Rectal smooth muscle tissue (tissue), 1 donor: ENCODE measurements at regions not wholly inside any gene's neighbourhood (a gene's known extent, or its start where the extent isn't known, plus 50 kb on each side); places are given as distances from the start of the nearest gene placed in this dataset.

Experiments used
- H3K27ac ChIP-seq: one replicate; pipeline ENCODE4 v1.7.0; 2013; ENCODE audit warnings: low read depth, low read length, inconsistent platforms
- H3K27me3 ChIP-seq: one replicate; pipeline ENCODE4 v1.7.0; 2013; ENCODE audit warnings: low read length; ENCODE audit not compliant: control insufficient read depth, insufficient read depth
- H3K36me3 ChIP-seq: one replicate; pipeline ENCODE4 v1.7.0; 2013; ENCODE audit warnings: low read length; ENCODE audit not compliant: control insufficient read depth, insufficient read depth
- H3K4me1 ChIP-seq: one replicate; pipeline ENCODE4 v1.7.0; 2013; ENCODE audit warnings: low read length; ENCODE audit not compliant: control insufficient read depth, insufficient read depth
- H3K4me3 ChIP-seq: one replicate; pipeline ENCODE4 v1.7.0; 2013; ENCODE audit warnings: low read length
- H3K9ac ChIP-seq: one replicate; pipeline ENCODE4 v1.7.0; 2013; ENCODE audit warnings: low read length

DNA sequence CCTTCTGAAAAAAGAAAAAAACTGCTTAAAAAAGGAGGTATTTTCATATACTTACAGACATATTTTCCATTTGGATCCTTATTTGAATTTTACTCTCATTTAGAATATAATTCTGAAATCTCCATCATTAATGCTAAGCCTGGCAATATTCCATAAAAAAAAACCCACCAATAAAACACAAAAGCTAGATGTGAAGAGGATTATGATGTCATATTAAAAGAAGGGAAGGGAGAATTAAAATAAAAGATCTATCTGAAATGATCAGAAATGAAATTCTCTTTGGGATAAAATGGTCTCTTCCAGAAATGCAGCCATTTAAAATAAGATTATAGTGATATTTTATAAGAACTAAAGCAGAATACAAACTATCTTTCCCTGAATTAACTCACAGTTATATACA is 206.7 kb upstream of the CAMK1G start:
- no peak overlapping the region for H3K4me3 ChIP-seq
- no peaks in the 10 kb centered on the region for H3K27me3 ChIP-seq
- H3K4me1 ChIP-seq: no peaks in the 10 kb centered on the region
- H3K9ac ChIP-seq: no peak overlapping the region
- H3K36me3 ChIP-seq: no peaks in the 10 kb centered on the region
- no peak overlapping the region for H3K27ac ChIP-seq

DNA sequence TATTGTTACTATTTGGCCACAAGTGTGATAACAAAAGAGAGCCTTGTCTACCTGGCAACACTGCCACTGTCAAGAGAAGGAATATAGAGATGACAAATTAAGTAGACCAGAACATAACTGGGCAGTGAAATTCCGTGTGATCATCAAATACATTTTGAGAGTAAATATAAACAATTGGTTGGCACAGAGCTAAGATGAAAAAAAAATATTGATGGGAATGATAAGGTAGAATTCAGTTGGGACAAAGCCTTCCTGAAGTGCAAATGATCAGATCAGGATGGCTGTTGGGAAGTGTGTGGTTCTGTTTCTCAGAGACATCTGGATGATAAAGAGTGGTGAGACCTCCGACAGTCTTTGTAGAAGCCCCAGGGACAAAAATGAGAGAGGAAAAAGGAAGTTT is 205.5 kb upstream of the CAMK1G start:
- Histone ChIP-seq H3K4me1 (no peaks in the 10 kb centered on the region), H3K27ac (no peak overlapping the region), H3K4me3 (no peak overlapping the region), H3K36me3 (no peaks in the 10 kb centered on the region), H3K27me3 (no peaks in the 10 kb centered on the region), H3K9ac (no peak overlapping the region)

DNA sequence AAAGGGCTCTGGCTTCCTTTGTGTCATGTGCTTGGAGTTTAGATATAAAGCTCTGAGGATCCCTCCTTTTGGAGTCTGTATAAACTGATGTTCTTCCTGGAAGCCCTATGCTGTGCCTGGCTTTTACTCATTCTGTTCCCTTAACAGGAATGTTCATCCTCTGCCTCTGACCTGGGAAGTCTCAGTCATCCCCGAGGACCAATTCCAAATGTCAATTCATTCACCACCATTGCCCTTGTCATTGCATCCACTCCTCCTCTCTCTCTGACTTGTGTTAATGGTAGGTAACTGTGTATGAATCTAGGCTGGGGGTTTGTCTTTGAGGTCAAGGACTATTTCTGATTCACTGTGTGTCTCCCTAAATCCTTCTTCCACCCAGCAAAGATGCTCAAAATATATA is 204.2 kb upstream of the CAMK1G start:
- Histone ChIP-seq H3K4me1 (no peaks in the 10 kb centered on the region), H3K27me3 (no peaks in the 10 kb centered on the region), H3K9ac (no peak overlapping the region), H3K36me3 (no peaks in the 10 kb centered on the region), H3K27ac (no peak overlapping the region), H3K4me3 (no peak overlapping the region)

DNA sequence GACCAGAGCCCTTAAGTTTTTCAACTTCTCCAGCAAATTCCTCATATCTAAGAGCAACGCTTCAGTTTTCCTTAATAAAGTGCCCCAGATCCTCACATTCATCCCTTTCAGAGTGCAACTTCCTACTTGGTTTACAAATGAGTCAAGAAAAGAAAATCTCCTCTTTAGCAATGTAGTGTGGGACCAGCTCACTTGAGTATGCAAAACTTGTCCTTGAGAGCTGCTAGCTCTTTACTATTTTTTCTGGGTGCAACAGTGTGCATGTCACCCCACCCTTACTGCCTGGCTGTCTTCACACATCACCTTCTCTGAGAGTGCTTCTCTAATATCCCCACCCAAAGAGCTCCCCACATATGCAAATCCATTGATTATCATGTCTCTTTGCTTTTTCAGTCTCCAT is 203.1 kb upstream of the CAMK1G start:
- no peak overlapping the region for H3K27ac ChIP-seq
- no peaks in the 10 kb centered on the region for H3K4me1 ChIP-seq
- no peak overlapping the region for H3K9ac ChIP-seq
- no peaks in the 10 kb centered on the region for H3K36me3 ChIP-seq
- no peak overlapping the region for H3K4me3 ChIP-seq
- H3K27me3 ChIP-seq: no peaks in the 10 kb centered on the region

DNA sequence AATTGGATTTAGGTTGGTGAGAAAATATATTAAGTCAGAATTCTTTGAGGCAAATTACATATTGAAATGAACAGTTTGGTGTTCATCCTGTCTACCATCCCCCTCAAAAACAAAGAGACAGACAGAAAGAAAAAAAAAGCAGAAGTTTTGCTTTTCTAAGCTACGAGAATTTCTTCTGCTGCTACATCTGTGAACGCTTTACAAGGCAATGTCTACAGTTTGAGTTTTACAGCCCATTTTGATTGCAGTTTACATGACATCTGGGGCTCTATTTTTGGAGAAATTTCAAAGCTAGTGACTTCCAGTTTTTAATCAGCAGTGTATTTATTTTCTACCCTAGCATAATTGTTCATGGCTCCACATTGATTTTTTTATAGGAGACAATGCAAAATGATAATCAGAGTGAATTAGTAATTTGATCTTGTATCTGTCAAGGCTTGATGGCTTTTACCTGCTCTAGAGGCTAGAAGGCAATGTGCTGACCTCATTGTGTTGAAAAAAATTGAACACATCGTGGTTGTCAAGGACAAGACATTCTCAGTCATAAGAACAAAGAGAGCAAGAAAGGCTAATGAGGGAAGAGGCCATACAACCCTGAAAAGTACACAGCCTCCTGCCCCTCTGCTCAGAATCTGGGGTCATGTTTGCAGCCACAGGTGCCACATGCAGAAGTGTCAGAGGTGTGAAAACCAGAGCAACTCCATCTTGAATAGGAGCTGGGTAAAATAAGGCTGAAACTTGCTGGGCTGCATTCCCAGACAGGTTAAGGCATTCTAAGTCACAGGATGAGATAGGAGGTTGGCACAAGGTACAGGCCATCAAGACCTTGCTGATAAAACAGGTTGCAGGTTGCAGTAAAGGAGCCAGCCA is 201.0 kb upstream of the CAMK1G start:
- H3K36me3 ChIP-seq: no peaks in the 10 kb centered on the region
- H3K4me1 ChIP-seq: no peaks in the 10 kb centered on the region
- no peaks in the 10 kb centered on the region for H3K27me3 ChIP-seq
- H3K4me3 ChIP-seq: no peak overlapping the region
- no peak overlapping the region for H3K9ac ChIP-seq
- no peak overlapping the region for H3K27ac ChIP-seq

DNA sequence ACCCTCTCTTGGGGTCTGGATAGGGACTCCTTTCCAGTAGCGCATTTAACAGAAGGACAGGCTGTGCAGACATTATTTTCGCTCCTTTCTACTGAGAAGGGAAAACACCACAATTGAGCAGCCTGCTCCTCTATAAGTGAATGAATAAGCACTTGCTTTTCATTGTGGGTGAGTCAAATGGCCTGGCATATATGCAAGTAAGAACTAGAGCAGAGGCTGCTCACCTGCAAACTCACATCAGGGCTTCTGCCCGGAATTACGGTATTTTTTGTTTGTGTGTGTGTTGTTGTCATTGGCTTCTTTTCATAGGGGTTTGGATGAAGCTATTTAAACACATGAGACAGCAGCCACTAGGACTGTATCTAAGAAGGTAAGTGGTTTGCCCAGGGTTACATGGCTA is 200.1 kb upstream of the CAMK1G start:
- Histone ChIP-seq H3K36me3 (no peaks in the 10 kb centered on the region), H3K9ac (no peak overlapping the region), H3K27ac (no peak overlapping the region), H3K4me3 (no peak overlapping the region), H3K27me3 (no peaks in the 10 kb centered on the region), H3K4me1 (no peaks in the 10 kb centered on the region)

DNA sequence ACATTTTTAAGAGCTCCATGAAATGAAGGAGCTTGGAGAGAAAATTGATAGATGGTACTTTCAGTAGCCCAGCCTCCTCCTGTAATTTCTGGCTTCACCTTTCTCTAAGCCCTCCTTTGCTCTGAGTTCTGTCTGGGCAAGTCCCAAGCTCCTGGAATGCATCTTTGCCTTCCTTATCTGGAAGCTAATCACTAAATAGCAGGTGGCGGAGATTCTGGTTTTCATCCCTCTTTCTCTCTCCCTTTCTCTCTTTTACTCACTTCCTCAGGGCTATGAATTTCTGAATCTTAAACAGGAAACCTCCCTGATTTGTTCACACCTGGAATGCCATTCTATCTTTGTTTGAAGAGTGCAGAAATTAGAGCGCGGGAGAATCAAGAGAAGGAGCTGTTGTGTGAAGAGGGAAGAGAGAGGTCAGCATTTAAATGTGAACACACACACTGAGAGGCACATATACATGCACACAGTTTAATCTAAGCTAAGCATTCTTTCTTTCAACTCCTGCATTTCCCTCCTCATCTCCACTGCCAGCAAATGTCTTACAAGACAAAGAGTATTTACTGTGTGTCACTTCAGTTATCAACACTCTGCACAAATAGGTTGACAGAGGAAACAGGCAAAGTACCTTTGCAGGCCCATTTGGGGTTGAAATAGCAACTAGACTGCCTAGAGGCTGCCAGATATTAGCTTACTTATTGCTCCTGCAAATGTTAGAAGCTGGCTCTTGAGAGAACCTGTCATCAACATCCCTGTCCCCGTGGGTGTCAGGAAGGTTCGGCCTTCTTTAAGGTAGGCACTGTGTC is 199.4 kb upstream of the CAMK1G start:
- Histone ChIP-seq H3K27ac (no peak overlapping the region), H3K9ac (no peak overlapping the region), H3K4me1 (no peaks in the 10 kb centered on the region), H3K36me3 (no peaks in the 10 kb centered on the region), H3K4me3 (no peak overlapping the region), H3K27me3 (no peaks in the 10 kb centered on the region)

DNA sequence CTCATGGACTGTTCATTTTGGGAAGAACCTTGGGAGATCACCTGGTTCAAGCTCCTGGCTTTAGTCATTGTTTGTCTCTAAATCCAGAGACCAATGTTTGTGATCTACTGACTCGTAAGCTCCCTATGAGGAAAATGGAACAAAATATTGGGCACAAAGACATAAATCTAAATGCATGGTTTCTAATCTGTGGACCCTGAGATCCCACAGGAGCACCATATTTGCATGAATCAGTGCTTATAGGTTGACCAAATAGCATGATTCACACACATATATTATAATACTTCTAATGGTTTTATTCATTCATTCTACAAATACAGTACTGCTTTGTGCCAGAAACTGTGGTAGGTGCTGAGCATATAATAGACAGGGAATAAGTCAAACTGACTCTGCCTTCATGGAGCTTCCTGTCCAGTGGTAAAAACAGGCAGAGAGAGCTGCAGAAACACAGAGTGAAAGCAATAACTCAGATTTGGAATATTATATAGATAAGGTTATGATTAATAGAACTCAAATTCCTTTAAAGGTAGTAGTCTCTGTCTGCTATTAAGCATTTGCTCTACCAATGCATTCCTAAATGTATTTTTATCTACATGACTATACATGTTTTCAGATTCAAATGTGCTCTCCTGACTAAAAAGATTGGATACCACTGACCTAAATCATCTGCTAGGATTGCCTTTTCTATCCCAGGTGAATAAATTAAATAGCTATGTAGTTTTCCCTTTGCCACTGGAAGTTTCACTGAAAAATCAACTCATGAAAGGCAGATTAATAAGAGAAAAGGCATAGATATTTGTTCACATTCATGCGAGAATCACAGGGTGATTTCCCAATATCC is 198.6 kb upstream of the CAMK1G start:
- Histone ChIP-seq H3K27me3 (no peaks in the 10 kb centered on the region), H3K27ac (no peak overlapping the region), H3K4me1 (no peaks in the 10 kb centered on the region), H3K4me3 (no peak overlapping the region), H3K9ac (no peak overlapping the region), H3K36me3 (no peaks in the 10 kb centered on the region)

DNA sequence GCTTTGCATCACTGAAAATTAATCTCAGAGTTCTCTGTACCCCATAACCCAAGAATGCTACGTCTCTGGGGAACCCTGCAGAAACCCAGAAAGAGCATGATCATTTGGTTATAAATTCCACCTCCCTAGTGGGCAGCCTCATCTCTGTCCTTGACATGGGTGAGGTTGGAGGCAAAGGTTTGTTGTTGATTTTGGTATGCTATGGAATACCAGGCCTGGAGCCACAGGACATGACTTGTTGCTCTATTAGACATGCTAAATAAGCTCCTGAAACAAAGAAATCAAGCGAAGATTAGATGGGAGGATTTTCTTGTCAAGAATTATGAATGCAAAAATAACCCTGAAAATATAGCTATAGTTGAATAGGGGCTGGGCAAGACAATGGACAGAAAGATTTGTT is 197.4 kb upstream of the CAMK1G start:
- no peak overlapping the region for H3K27ac ChIP-seq

DNA sequence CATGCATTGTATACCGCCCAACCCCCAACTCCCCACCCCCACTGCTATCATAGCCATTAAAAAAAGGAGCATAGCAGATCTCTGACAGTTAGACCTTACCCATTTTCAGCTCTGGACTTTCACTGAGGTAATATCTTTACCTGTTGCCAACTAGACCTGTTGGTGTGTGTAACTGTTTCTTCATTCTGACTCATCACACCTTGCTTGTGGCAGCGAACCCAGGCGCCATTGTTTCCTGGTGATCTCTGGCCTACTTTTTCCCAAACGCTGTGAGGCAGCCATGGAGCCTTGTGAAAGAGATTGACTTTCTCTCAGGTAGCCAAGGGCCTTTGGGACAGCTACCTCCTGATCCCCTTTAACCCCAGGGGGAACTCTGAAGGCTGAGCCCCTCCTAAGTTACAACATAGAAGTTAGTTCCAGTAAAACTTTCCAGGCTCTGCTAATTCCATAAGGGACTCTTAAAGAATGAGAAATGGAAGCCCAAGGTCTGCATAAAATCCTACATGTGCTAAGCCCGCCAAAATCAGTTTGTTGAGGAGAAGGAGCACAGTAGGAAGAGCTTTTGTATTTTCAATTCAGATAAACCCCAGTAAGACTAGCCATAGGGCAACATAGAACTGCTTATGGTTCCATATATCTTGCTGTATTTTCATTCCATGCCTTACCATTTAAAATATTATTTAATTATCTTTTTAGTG is 196.1 kb upstream of the CAMK1G start:
- Histone ChIP-seq H3K36me3 (no peaks in the 10 kb centered on the region), H3K4me1 (no peaks in the 10 kb centered on the region), H3K27me3 (no peaks in the 10 kb centered on the region), H3K4me3 (no peak overlapping the region), H3K9ac (no peak overlapping the region), H3K27ac (no peak overlapping the region)

More for the DNA sequence above, 197.4 kb upstream of the CAMK1G start:
- Histone ChIP-seq H3K9ac (no peak overlapping the region), H3K4me3 (no peak overlapping the region), H3K4me1 (no peaks in the 10 kb centered on the region), H3K27me3 (no peaks in the 10 kb centered on the region), H3K36me3 (no peaks in the 10 kb centered on the region)

DNA sequence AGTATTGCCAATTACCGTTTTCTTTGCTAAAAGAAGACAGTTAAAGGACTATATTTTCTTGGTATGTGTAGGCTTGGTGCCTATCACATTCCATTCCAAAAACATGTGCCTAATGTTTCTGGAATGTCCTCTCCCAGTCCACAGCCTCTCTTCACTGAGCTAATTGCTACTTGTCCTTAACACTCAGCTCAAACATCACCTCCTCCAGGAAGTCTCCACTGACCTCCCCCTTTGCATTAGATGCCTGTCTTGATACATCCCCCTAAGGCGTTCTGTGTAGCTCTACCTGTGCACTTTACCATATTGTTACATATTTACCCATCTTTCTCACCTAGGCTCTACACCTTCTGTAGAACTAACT is 195.6 kb upstream of the CAMK1G start:
- Histone ChIP-seq H3K9ac (no peak overlapping the region), H3K36me3 (no peaks in the 10 kb centered on the region), H3K27ac (no peak overlapping the region), H3K27me3 (no peaks in the 10 kb centered on the region), H3K4me3 (no peak overlapping the region), H3K4me1 (no peaks in the 10 kb centered on the region)

DNA sequence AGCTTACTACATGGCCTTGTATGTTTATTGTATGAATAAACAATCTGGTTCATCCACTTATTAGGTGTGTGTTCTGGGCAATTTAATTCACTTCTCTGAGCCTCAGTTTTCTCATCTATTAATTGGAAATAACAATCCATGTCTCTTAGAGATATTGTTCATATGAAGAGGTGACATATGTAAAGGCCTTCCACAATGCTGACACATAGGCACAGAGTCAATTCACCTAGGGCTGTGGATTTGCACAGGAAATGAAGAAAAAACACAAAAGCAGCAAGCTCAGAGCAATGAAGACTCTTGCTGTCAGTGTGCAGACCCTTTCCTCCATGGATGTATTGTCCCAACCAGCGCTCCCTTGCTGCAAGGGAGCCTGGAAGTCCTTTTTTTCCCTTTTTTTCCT is 195.2 kb upstream of the CAMK1G start:
- H3K9ac ChIP-seq: no peak overlapping the region
- no peaks in the 10 kb centered on the region for H3K4me1 ChIP-seq
- H3K27ac ChIP-seq: no peak overlapping the region
- no peaks in the 10 kb centered on the region for H3K36me3 ChIP-seq
- no peak overlapping the region for H3K4me3 ChIP-seq
- H3K27me3 ChIP-seq: no peaks in the 10 kb centered on the region
